HEK293 (cell line): ENCODE measurements at regions not wholly inside any gene's neighbourhood (a gene's known extent, or its start where the extent isn't known, plus 50 kb on each side); places are given as distances from the start of the nearest gene placed in this dataset.

ENCODE experiments used
- CTCF ChIA-PET: fragments of 350-600 bp; formaldehyde crosslinking; extraction: SDS; loops from one replicate; lab custom pipeline; 2021; ENCODE audit warnings: antibody characterized with exemption; lab: Yijun Ruan, JAX
- POLR2A ChIA-PET: fragments of 300-600 bp; formaldehyde crosslinking; extraction: SDS; loops from one replicate; lab custom pipeline; 2020; ENCODE audit warnings: antibody characterized with exemption, inconsistent platforms; lab: Yijun Ruan, JAX
- H3K27ac ChIP-seq: fragments of 200-500 bp; sonication (Bioruptor generic); 2 replicates; pipeline ENCODE4 v1.5.1; 2014; ENCODE audit warnings: low read depth, low read length, control low read depth, inconsistent platforms; ENCODE audit errors: extremely low read depth
- H3K36me3 ChIP-seq, 2 experiments: fragments of 200-500 bp in 1 of 2; sonication (Bioruptor generic) in 1 of 2; 1 replicate in 1 of 2; 2 replicates in 1 of 2; pipeline ENCODE4 v1.5.1; 2014 to 2017; ENCODE audit warnings: inconsistent platforms in 2 of 2, low read length in 2 of 2; ENCODE audit not compliant: control insufficient read depth in 2 of 2, insufficient read depth in 1 of 2
- H3K4me1 ChIP-seq: fragments of 200-500 bp; sonication (Bioruptor generic); 2 replicates; pipeline ENCODE4 v1.5.1; 2014; ENCODE audit warnings: mild to moderate bottlenecking, low read length, inconsistent platforms; ENCODE audit not compliant: control insufficient read depth, insufficient read depth
- H3K4me3 ChIP-seq: 2 replicates; pipeline ENCODE4 v1.5.1; 2011; ENCODE audit warnings: low read depth, mild to moderate bottlenecking, control low read depth, low read length, moderate library complexity
- H3K9me3 ChIP-seq: fragments of 200-500 bp; sonication (Bioruptor generic); 2 replicates; pipeline ENCODE4 v1.5.1; 2014; ENCODE audit warnings: low read depth, low read length, inconsistent platforms; ENCODE audit not compliant: control insufficient read depth, insufficient read depth
- KLF10 ChIP-seq: fragments of 450-650 bp; IDR thresholded peaks from 2 replicates; pipeline ENCODE4 v1.5.1; 2018; ENCODE audit warnings: missing biosample characterization, mild to moderate bottlenecking, missing genetic modification characterization
- KLF16 ChIP-seq: fragments of 450-650 bp; formaldehyde crosslinking; IDR thresholded peaks from 2 replicates; pipeline ENCODE4 v1.5.1; 2017; ENCODE audit warnings: missing biosample characterization, missing genetic modification characterization
- KLF17 ChIP-seq: fragments of 450-650 bp; formaldehyde crosslinking; IDR thresholded peaks from 2 replicates; pipeline ENCODE4 v1.5.1; 2016; ENCODE audit warnings: missing biosample characterization, missing genetic modification characterization
- KLF8 ChIP-seq: fragments of 450-650 bp; formaldehyde crosslinking; IDR thresholded peaks from 2 replicates; pipeline ENCODE4 v1.5.1; 2016; ENCODE audit warnings: missing biosample characterization, missing genetic modification characterization
- PRDM2 ChIP-seq: fragments of 450-650 bp; formaldehyde crosslinking; IDR thresholded peaks from 2 replicates; pipeline ENCODE4 v1.5.1; 2016; ENCODE audit warnings: missing biosample characterization, missing genetic modification characterization, borderline replicate concordance
- RBAK ChIP-seq: fragments of 450-650 bp; formaldehyde crosslinking; IDR thresholded peaks from 2 replicates; pipeline ENCODE4 v1.5.1; 2016; ENCODE audit warnings: missing biosample characterization, missing genetic modification characterization
- ZBTB21 ChIP-seq: fragments of 450-650 bp; formaldehyde crosslinking; IDR thresholded peaks from 2 replicates; pipeline ENCODE4 v1.5.1; 2017; ENCODE audit warnings: missing biosample characterization, missing genetic modification characterization
- ZFP37 ChIP-seq: fragments of 450-650 bp; formaldehyde crosslinking; IDR thresholded peaks from 2 replicates; pipeline ENCODE4 v1.5.1; 2016; ENCODE audit warnings: missing biosample characterization, missing genetic modification characterization
- ZFP41 ChIP-seq: fragments of 450-650 bp; formaldehyde crosslinking; IDR thresholded peaks from 2 replicates; pipeline ENCODE4 v1.5.1; 2016; ENCODE audit warnings: missing biosample characterization, missing genetic modification characterization, borderline replicate concordance
- ZIC2 ChIP-seq: fragments of 450-650 bp; formaldehyde crosslinking; IDR thresholded peaks from 2 replicates; pipeline ENCODE4 v1.5.1; 2016; ENCODE audit warnings: missing biosample characterization, missing genetic modification characterization
- ZNF112 ChIP-seq: fragments of 450-650 bp; formaldehyde crosslinking; IDR thresholded peaks from 2 replicates; pipeline ENCODE4 v1.5.0; 2017; ENCODE audit warnings: missing biosample characterization, missing genetic modification characterization
- ZNF184 ChIP-seq: fragments of 450-650 bp; IDR thresholded peaks from 2 replicates; pipeline ENCODE4 v1.5.1; 2018; ENCODE audit warnings: missing biosample characterization, mild to moderate bottlenecking, missing genetic modification characterization
- ZNF202 ChIP-seq: fragments of 450-650 bp; formaldehyde crosslinking; IDR thresholded peaks from 2 replicates; pipeline ENCODE4 v1.5.1; 2016; ENCODE audit warnings: missing biosample characterization, missing genetic modification characterization, borderline replicate concordance
- ZNF23 ChIP-seq: fragments of 450-650 bp; formaldehyde crosslinking; IDR thresholded peaks from 2 replicates; pipeline ENCODE4 v1.5.1; 2016; ENCODE audit warnings: missing biosample characterization, missing genetic modification characterization, borderline replicate concordance
- ZNF398 ChIP-seq: fragments of 450-650 bp; formaldehyde crosslinking; IDR thresholded peaks from 2 replicates; pipeline ENCODE4 v1.5.1; 2017; ENCODE audit warnings: missing biosample characterization, missing genetic modification characterization
- ZNF426 ChIP-seq: fragments of 450-650 bp; formaldehyde crosslinking; IDR thresholded peaks from 2 replicates; pipeline ENCODE4 v1.5.1; 2017; ENCODE audit warnings: missing biosample characterization, missing genetic modification characterization, mild to moderate bottlenecking, inconsistent platforms, moderate library complexity
- ZNF548 ChIP-seq: fragments of 450-650 bp; formaldehyde crosslinking; IDR thresholded peaks from 2 replicates; pipeline ENCODE4 v1.5.1; 2016; ENCODE audit warnings: missing biosample characterization, missing genetic modification characterization
- ZNF558 ChIP-seq: fragments of 450-650 bp; formaldehyde crosslinking; IDR thresholded peaks from 2 replicates; pipeline ENCODE4 v1.5.1; 2016; ENCODE audit warnings: missing biosample characterization, missing genetic modification characterization
- ZNF585B ChIP-seq: fragments of 450-650 bp; formaldehyde crosslinking; IDR thresholded peaks from 2 replicates; pipeline ENCODE4 v1.5.1; 2016; ENCODE audit warnings: missing biosample characterization, missing genetic modification characterization
- ZNF654 ChIP-seq: fragments of 450-650 bp; formaldehyde crosslinking; IDR thresholded peaks from 2 replicates; pipeline ENCODE4 v1.5.1; 2016; ENCODE audit warnings: low read depth, missing biosample characterization, missing genetic modification characterization
- ZNF837 ChIP-seq: fragments of 450-650 bp; formaldehyde crosslinking; IDR thresholded peaks from 2 replicates; pipeline ENCODE4 v1.5.1; 2016; ENCODE audit warnings: missing biosample characterization, missing genetic modification characterization
- ZSCAN16 ChIP-seq: fragments of 450-650 bp; formaldehyde crosslinking; IDR thresholded peaks from 2 replicates; pipeline ENCODE4 v1.5.1; 2016; ENCODE audit warnings: missing biosample characterization, missing genetic modification characterization
- ZXDB ChIP-seq: fragments of 450-650 bp; formaldehyde crosslinking; IDR thresholded peaks from 2 replicates; pipeline ENCODE4 v1.5.1; 2016; ENCODE audit warnings: missing biosample characterization, missing genetic modification characterization

- H3K36me3 ChIP-seq: no peaks in the 10 kb centered on the region
- no peak for TF ChIP-seq KLF8
- no peak for TF ChIP-seq ZNF426 (tag by site-specific recombination)
- no peak for TF ChIP-seq ZNF837 (tag by site-specific recombination)
- no peak for TF ChIP-seq ZSCAN16 (tag by site-specific recombination)
- ChIA-PET CTCF (interaction anchor here (0.5 kb wide), 1 partner anchor 14 kb away, joined by 4 read pairs; no protein-coding TSS in a partner anchor), POLR2A (no interaction called here)
- no peaks in the 10 kb centered on the region for H3K9me3 ChIP-seq
- no peak overlapping the region for H3K4me3 ChIP-seq
- H3K4me1 ChIP-seq: no peaks in the 10 kb centered on the region
- H3K27ac ChIP-seq: no peak overlapping the region
These were observed 588.9 kb upstream of the NETO1 start for GRCh38 chr18:73456643-73457042.

GRCh38 chr18:73452866-73453265, 585.1 kb upstream of the NETO1 start:
- Histone ChIP-seq H3K4me3 (no peak overlapping the region), H3K4me1 (no peaks in the 10 kb centered on the region), H3K9me3 (no peaks in the 10 kb centered on the region), H3K36me3 (no peaks in the 10 kb centered on the region), H3K27ac (no peak overlapping the region)
- POLR2A ChIA-PET: no interaction called here
- CTCF ChIA-PET: no interaction called here
- TF ChIP-seq KLF16 (tag by site-specific recombination): no peak
- no peak for TF ChIP-seq ZNF202 (tag by site-specific recombination)
- no peak for TF ChIP-seq ZFP41 (tag by site-specific recombination)
- TF ChIP-seq ZNF837 (tag by site-specific recombination): no peak
- TF ChIP-seq ZNF23 (tag by site-specific recombination): no peak
- TF ChIP-seq ZNF654 (tag by site-specific recombination): no peak
- no peak for TF ChIP-seq RBAK (tag by site-specific recombination)

GRCh38 chr18:73446502-73446901, 578.7 kb upstream of the NETO1 start:
- Histone ChIP-seq H3K4me1 (no peaks in the 10 kb centered on the region), H3K4me3 (no peak overlapping the region), H3K9me3 (no peaks in the 10 kb centered on the region), H3K27ac (no peak overlapping the region), H3K36me3 (no peaks in the 10 kb centered on the region)
- ChIA-PET CTCF (interaction anchor here (0.6 kb wide), 1 partner anchor 534 kb away, joined by 4 read pairs; no protein-coding TSS in a partner anchor), POLR2A (no interaction called here)
- TF ChIP-seq ZNF112 (tag by site-specific recombination): no peak
- TF ChIP-seq ZNF398 (tag by site-specific recombination): no peak
- no peak for TF ChIP-seq ZNF184 (tag by site-specific recombination)
- no peak for TF ChIP-seq KLF10 (tag by site-specific recombination)
- no peak for TF ChIP-seq ZFP37
- TF ChIP-seq ZNF558 (tag by site-specific recombination): no peak
- TF ChIP-seq ZNF548: no peak
- no peak for TF ChIP-seq PRDM2 (tag by site-specific recombination)
- no peak for TF ChIP-seq ZXDB
- TF ChIP-seq ZBTB21 (tag by site-specific recombination): no peak
- no peak for TF ChIP-seq KLF17 (tag by site-specific recombination)
- TF ChIP-seq ZNF585B (tag by site-specific recombination): no peak
- TF ChIP-seq ZIC2 (tag by site-specific recombination): no peak
